ENCODE measurements at regions not wholly inside any gene's neighbourhood (a gene's known extent, or its start where the extent isn't known, plus 50 kb on each side); places are given as distances from the start of the nearest gene placed in this dataset.

DNA sequence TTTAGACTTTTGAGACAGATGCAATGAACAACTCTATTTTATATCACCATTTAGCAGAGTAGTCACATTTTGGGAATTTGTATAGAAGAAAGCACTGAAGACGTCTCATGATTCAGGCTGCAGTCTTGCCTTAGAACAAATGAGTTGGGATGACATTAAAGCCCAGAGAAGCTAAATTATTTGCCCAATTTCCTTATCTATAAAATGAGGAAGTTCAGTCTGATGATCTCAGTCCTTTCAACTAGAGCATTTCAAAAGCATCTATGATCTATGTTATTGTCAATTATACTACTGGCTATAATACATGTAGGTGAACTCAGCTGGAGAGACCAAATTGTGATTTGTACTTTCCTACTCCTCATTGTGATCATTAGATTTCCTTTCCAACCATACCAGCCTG lies 154.1 kb downstream of the OSTF1 start:
- ChIA-PET CTCF (ENCODE audit: low intra/inter-chr PET ratio, low total read pairs) (no interaction called here), POLR2A (no interaction called here)
- H2AFZ ChIP-seq (ENCODE audit: low read length): no peak overlapping the region
- H3K27me3 ChIP-seq (ENCODE audit: control insufficient read depth in 1 of 2, insufficient read depth in 2 of 2, low read length in 2 of 2): no peaks in the 10 kb centered on the region
- in situ Hi-C loops (cut with HindIII; ENCODE audit: extremely low pct_ligation_motif_present, low pct_unique_long_range_greater_than_20kb) (no loop called here), intact Hi-C loops (cut with micrococcal nuclease; ENCODE audit: unreplicated experiment) (no loop called here)
- H3K9ac ChIP-seq (ENCODE audit: insufficient read depth, low read depth, low read length): no peak overlapping the region
- ATAC-seq (no peak), FAIRE-seq (no peak), DNase-seq (ENCODE audit: low spot score) (no peak)
- no peaks in the 10 kb centered on the region for H3K9me3 ChIP-seq (ENCODE audit: low read length)
- H3K4me3 ChIP-seq (replicated peaks in 1 of 3; ENCODE audit: insufficient read depth in 1 of 3, low read depth in 2 of 3, low read length in 3 of 3): no peak overlapping the region
- no peak overlapping the region for H3K4me2 ChIP-seq (ENCODE audit: low read depth, low read length)
- no peaks in the 10 kb centered on the region for H4K20me1 ChIP-seq (ENCODE audit: insufficient read depth, low read length)
- 9% methylated on average over 1 of the region's 1 CpG for WGBS (ENCODE audit: low lambda C conversion rate)
- H3K27ac ChIP-seq (ENCODE audit: extremely low read length, insufficient read depth, low read length): no peak overlapping the region
- H3K36me3 ChIP-seq (replicated peaks in 1 of 2; ENCODE audit: control insufficient read depth in 1 of 2, insufficient read depth in 2 of 2, low read length in 2 of 2): no peaks in the 10 kb centered on the region
- H3K4me1 ChIP-seq (ENCODE audit: insufficient read depth, low read length): peaks cover 9% of the 10 kb centered on the region; the same call in 1 of the 2 replicates
- H3K79me2 ChIP-seq (ENCODE audit: insufficient read depth, low read length): no peaks in the 10 kb centered on the region
- no TSS peak for BruUV-seq (replicated peaks)
- TF ChIP-seq SSRP1 (CRISPR knock-in tag; IDR thresholded peaks at IDR 0.05) (no peak), RAD21 (CRISPR knock-in tag; IDR thresholded peaks at IDR 0.05) (no peak), PHB2 (IDR thresholded peaks at IDR 0.05; ENCODE audit: partially characterized antibody) (no peak), KDM4B (CRISPR knock-in tag; IDR thresholded peaks at IDR 0.05) (no peak), POLR2G (IDR thresholded peaks at IDR 0.05; ENCODE audit: low read depth, low read length) (no peak), KLF6 (CRISPR knock-in tag; IDR thresholded peaks at IDR 0.05) (no peak), ZNF556 (CRISPR knock-in tag; IDR thresholded peaks at IDR 0.05; ENCODE audit: borderline replicate concordance) (no peak), ZNF839 (CRISPR knock-in tag; IDR thresholded peaks at IDR 0.05; ENCODE audit: borderline replicate concordance) (no peak), ZNF124 (CRISPR knock-in tag; IDR thresholded peaks at IDR 0.05) (no peak)
- TF ChIP-seq, protein P1, sequence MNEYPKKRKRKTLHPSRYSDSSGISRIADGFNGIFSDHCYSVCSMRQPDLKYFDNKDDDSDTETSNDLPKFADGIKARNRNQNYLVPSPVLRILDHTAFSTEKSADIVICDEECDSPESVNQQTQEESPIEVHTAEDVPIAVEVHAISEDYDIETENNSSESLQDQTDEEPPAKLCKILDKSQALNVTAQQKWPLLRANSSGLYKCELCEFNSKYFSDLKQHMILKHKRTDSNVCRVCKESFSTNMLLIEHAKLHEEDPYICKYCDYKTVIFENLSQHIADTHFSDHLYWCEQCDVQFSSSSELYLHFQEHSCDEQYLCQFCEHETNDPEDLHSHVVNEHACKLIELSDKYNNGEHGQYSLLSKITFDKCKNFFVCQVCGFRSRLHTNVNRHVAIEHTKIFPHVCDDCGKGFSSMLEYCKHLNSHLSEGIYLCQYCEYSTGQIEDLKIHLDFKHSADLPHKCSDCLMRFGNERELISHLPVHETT (CRISPR knock-in tag; conservative IDR thresholded peaks at IDR 0.05): no peak
- TF ChIP-seq, protein P2, sequence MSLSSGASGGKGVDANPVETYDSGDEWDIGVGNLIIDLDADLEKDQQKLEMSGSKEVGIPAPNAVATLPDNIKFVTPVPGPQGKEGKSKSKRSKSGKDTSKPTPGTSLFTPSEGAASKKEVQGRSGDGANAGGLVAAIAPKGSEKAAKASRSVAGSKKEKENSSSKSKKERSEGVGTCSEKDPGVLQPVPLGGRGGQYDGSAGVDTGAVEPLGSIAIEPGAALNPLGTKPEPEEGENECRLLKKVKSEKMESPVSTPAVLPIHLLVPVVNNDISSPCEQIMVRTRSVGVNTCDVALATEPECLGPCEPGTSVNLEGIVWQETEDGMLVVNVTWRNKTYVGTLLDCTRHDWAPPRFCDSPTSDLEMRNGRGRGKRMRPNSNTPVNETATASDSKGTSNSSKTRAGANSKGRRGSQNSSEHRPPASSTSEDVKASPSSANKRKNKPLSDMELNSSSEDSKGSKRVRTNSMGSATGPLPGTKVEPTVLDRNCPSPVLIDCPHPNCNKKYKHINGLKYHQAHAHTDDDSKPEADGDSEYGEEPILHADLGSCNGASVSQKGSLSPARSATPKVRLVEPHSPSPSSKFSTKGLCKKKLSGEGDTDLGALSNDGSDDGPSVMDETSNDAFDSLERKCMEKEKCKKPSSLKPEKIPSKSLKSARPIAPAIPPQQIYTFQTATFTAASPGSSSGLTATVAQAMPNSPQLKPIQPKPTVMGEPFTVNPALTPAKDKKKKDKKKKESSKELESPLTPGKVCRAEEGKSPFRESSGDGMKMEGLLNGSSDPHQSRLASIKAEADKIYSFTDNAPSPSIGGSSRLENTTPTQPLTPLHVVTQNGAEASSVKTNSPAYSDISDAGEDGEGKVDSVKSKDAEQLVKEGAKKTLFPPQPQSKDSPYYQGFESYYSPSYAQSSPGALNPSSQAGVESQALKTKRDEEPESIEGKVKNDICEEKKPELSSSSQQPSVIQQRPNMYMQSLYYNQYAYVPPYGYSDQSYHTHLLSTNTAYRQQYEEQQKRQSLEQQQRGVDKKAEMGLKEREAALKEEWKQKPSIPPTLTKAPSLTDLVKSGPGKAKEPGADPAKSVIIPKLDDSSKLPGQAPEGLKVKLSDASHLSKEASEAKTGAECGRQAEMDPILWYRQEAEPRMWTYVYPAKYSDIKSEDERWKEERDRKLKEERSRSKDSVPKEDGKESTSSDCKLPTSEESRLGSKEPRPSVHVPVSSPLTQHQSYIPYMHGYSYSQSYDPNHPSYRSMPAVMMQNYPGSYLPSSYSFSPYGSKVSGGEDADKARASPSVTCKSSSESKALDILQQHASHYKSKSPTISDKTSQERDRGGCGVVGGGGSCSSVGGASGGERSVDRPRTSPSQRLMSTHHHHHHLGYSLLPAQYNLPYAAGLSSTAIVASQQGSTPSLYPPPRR (CRISPR knock-in tag; IDR thresholded peaks at IDR 0.05; ENCODE audit: borderline replicate concordance): no peak
- TF ChIP-seq, protein P3, sequence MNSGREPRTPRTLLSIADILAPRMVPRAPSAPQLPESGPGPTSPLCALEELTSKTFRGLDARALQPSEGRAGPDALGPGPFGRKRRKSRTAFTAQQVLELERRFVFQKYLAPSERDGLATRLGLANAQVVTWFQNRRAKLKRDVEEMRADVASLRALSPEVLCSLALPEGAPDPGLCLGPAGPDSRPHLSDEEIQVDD (CRISPR knock-in tag; IDR thresholded peaks at IDR 0.05; ENCODE audit: borderline replicate concordance): no peak
- TF ChIP-seq, protein P4, sequence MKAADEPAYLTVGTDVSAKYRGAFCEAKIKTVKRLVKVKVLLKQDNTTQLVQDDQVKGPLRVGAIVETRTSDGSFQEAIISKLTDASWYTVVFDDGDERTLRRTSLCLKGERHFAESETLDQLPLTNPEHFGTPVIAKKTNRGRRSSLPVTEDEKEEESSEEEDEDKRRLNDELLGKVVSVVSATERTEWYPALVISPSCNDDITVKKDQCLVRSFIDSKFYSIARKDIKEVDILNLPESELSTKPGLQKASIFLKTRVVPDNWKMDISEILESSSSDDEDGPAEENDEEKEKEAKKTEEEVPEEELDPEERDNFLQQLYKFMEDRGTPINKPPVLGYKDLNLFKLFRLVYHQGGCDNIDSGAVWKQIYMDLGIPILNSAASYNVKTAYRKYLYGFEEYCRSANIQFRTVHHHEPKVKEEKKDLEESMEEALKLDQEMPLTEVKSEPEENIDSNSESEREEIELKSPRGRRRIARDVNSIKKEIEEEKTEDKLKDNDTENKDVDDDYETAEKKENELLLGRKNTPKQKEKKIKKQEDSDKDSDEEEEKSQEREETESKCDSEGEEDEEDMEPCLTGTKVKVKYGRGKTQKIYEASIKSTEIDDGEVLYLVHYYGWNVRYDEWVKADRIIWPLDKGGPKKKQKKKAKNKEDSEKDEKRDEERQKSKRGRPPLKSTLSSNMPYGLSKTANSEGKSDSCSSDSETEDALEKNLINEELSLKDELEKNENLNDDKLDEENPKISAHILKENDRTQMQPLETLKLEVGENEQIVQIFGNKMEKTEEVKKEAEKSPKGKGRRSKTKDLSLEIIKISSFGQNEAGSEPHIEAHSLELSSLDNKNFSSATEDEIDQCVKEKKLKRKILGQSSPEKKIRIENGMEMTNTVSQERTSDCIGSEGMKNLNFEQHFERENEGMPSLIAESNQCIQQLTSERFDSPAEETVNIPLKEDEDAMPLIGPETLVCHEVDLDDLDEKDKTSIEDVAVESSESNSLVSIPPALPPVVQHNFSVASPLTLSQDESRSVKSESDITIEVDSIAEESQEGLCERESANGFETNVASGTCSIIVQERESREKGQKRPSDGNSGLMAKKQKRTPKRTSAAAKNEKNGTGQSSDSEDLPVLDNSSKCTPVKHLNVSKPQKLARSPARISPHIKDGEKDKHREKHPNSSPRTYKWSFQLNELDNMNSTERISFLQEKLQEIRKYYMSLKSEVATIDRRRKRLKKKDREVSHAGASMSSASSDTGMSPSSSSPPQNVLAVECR (CRISPR knock-in tag; IDR thresholded peaks at IDR 0.05; ENCODE audit: borderline replicate concordance): no peak
